ENCODE measurements at regions not wholly inside any gene's neighbourhood (a gene's known extent, or its start where the extent isn't known, plus 50 kb on each side); places are given as distances from the start of the nearest gene placed in this dataset.

GRCh38 chr13:60275208-60275607, 111.5 kb upstream of the DIAPH3 start:
- no peak for ATAC-seq
- CTCF ChIA-PET, result no interaction called here

More at GRCh38 chr13:60275208-60275607, 111.5 kb upstream of the DIAPH3 start:
- H3K4me1 Mint-ChIP-seq, result peaks cover 37% of the 10 kb centered on the region
- no peak for TF ChIP-seq CBFB (CRISPR knock-in tag; IDR thresholded peaks at IDR 0.05; ENCODE audit: low read depth)
- TF ChIP-seq E2F5 (CRISPR knock-in tag; IDR thresholded peaks at IDR 0.05), result no peak
- TF ChIP-seq AFF4 (CRISPR knock-in tag; IDR thresholded peaks at IDR 0.05; ENCODE audit: borderline replicate concordance), result no peak
- no peak for TF ChIP-seq USF2 (CRISPR knock-in tag; IDR thresholded peaks at IDR 0.05)
- no peak for TF ChIP-seq ZNF532 (CRISPR knock-in tag; IDR thresholded peaks at IDR 0.05; ENCODE audit: borderline replicate concordance)
- TF ChIP-seq NR3C1 (CRISPR knock-in tag; conservative IDR thresholded peaks at IDR 0.05; ENCODE audit: low read depth), result no peak
- TF ChIP-seq RORB (CRISPR knock-in tag; IDR thresholded peaks at IDR 0.05), result no peak
- H3K27ac Mint-ChIP-seq, result no peak overlapping the region
- peaks cover 4% of the 10 kb centered on the region for H3K36me3 Mint-ChIP-seq
- no peak for DNase-seq (ENCODE audit: low spot score)
- H3K27me3 Mint-ChIP-seq (ENCODE audit: low read depth), result no peaks in the 10 kb centered on the region
- POLR2A ChIA-PET, result no interaction called here
- H3K4me3 Mint-ChIP-seq, result no peak overlapping the region
- peaks cover 7% of the 10 kb centered on the region; the same call in 1 of the 2 replicates for H3K9me3 Mint-ChIP-seq
